HEK293T (cell line): ENCODE measurements at regions not wholly inside any gene's neighbourhood (a gene's known extent, or its start where the extent isn't known, plus 50 kb on each side); places are given as distances from the start of the nearest gene placed in this dataset.

Experiments
- ARNT ChIP-seq: fragments of 450-650 bp; IDR thresholded peaks from 2 replicates; pipeline ENCODE4 v1.6.1; 2017; ENCODE audit warnings: mild to moderate bottlenecking
- BHLHE40 ChIP-seq: fragments of 450-650 bp; IDR thresholded peaks from 2 replicates; pipeline ENCODE4 v1.6.1; 2016; ENCODE audit warnings: mild to moderate bottlenecking, moderate library complexity, borderline replicate concordance
- FOXM1 ChIP-seq: fragments of 450-650 bp; IDR thresholded peaks from 2 replicates; pipeline ENCODE4 v1.6.1; 2017; ENCODE audit warnings: mild to moderate bottlenecking, borderline replicate concordance
- L3MBTL2 ChIP-seq: fragments of 450-650 bp; conservative IDR thresholded peaks from 2 replicates; pipeline ENCODE4 v1.6.1; 2016; ENCODE audit warnings: mild to moderate bottlenecking
- NFRKB ChIP-seq: fragments of 450-650 bp; IDR thresholded peaks from 2 replicates; pipeline ENCODE4 v1.6.1; 2016; ENCODE audit warnings: mild to moderate bottlenecking, moderate library complexity
- SP1 ChIP-seq: fragments of 450-650 bp; IDR thresholded peaks from 2 replicates; pipeline ENCODE4 v1.6.1; 2017
- SUZ12 ChIP-seq: fragments of 450-650 bp; IDR thresholded peaks from 2 replicates; pipeline ENCODE4 v1.6.1; 2016; ENCODE audit warnings: mild to moderate bottlenecking
- TARDBP ChIP-seq: fragments of 450-650 bp; IDR thresholded peaks from 2 replicates; pipeline ENCODE4 v1.6.1; 2016
- TF ChIP-seq, protein P1 (sequence below): fragments of 450-650 bp; IDR thresholded peaks from 2 replicates; pipeline ENCODE4 v1.6.1; 2016

DNA sequence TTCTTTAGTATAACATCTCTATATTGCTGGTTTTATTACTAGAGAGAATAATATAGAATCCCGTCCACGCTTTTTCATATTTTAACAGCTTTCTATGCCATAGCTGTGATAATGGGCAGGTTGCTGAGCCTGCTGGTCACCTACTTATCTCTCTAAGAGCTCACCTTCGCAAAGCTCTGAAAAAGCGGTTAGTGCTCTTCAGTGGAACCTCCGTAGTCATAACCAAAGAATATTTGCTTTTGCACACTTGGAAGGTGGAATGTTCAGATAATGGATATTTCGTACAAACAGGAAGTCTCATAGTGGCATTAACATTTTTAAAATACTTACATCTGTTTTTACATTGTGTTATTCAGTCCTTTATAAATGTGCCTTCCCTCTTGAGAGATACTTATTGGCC lies 388.9 kb upstream of the ANO3 start:
- no peak for TF ChIP-seq TARDBP
- no peak for TF ChIP-seq SP1
- no peak for TF ChIP-seq BHLHE40
- TF ChIP-seq L3MBTL2: no peak
- no peak for TF ChIP-seq SUZ12
- TF ChIP-seq ARNT: no peak
- TF ChIP-seq, protein P1, sequence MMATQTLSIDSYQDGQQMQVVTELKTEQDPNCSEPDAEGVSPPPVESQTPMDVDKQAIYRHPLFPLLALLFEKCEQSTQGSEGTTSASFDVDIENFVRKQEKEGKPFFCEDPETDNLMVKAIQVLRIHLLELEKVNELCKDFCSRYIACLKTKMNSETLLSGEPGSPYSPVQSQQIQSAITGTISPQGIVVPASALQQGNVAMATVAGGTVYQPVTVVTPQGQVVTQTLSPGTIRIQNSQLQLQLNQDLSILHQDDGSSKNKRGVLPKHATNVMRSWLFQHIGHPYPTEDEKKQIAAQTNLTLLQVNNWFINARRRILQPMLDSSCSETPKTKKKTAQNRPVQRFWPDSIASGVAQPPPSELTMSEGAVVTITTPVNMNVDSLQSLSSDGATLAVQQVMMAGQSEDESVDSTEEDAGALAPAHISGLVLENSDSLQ: no peak
- TF ChIP-seq FOXM1: no peak
- no peak for TF ChIP-seq NFRKB
